WTC11 (cell line): ENCODE measurements at regions not wholly inside any gene's neighbourhood (a gene's known extent, or its start where the extent isn't known, plus 50 kb on each side); places are given as distances from the start of the nearest gene placed in this dataset.

Experiments used
- ATAC-seq: fragments of 200-7000 bp; cut with Tn5 transposase; 2 replicates; pipeline ENCODE4 v1.10.0; 2021; ENCODE audit warnings: mild to moderate bottlenecking, moderate library complexity
- CTCF ChIA-PET: fragments of 300-600 bp; sonication (Branson Sonifier 250); formaldehyde crosslinking; loops from one replicate; lab custom pipeline; 2021; ENCODE audit warnings: antibody characterized with exemption; lab: Charles Lee
- POLR2A ChIA-PET: fragments of 350-600 bp; sonication (Branson Sonifier 250); formaldehyde crosslinking; loops from one replicate; lab custom pipeline; 2021; ENCODE audit warnings: antibody characterized with exemption; lab: Charles Lee
- DNase-seq: peaks from one replicate; pipeline ENCODE4 v3.0.0; 2021; ENCODE audit warnings: low spot score
- H3K27ac Mint-ChIP-seq: 2 replicates; pipeline ENCODE4 v1.8.0; 2021; ENCODE audit warnings: mixed read lengths
- H3K27me3 Mint-ChIP-seq: 2 replicates; pipeline ENCODE4 v1.8.0; 2021; ENCODE audit warnings: low read depth, mild to moderate bottlenecking, moderate library complexity, mixed read lengths
- H3K36me3 Mint-ChIP-seq: 2 replicates; pipeline ENCODE4 v1.8.0; 2021; ENCODE audit warnings: mixed read lengths
- H3K4me1 Mint-ChIP-seq: 2 replicates; pipeline ENCODE4 v1.8.0; 2022; ENCODE audit warnings: mixed read lengths
- H3K4me3 Mint-ChIP-seq: 2 replicates; pipeline ENCODE4 v1.8.0; 2021; ENCODE audit warnings: mild to moderate bottlenecking, moderate library complexity, mixed read lengths
- H3K9me3 Mint-ChIP-seq: 2 replicates; pipeline ENCODE4 v1.8.0; 2021; ENCODE audit warnings: mixed read lengths
- AR ChIP-seq: fragments of 250-450 bp; sonication (Bioruptor Pico); IDR thresholded peaks from 2 replicates; pipeline ENCODE4 v1.9.0; 2021; ENCODE audit warnings: mild to moderate bottlenecking
- ATF3 ChIP-seq: sonication (generic); formaldehyde crosslinking; conservative IDR thresholded peaks from 2 replicates; pipeline ENCODE4 v1.8.1; 2022; ENCODE audit warnings: mild to moderate bottlenecking, missing genetic modification reagents
- CREB1 ChIP-seq: sonication (generic); formaldehyde crosslinking; IDR thresholded peaks from 2 replicates; pipeline ENCODE4 v1.8.0; 2023; ENCODE audit warnings: mild to moderate bottlenecking, missing genetic modification reagents
- E2F1 ChIP-seq: sonication (generic); formaldehyde crosslinking; IDR thresholded peaks from 2 replicates; pipeline ENCODE4 v1.8.0; 2022; ENCODE audit warnings: mild to moderate bottlenecking, missing genetic modification reagents
- E2F4 ChIP-seq: sonication (generic); formaldehyde crosslinking; IDR thresholded peaks from 2 replicates; pipeline ENCODE4 v1.8.1; 2022; ENCODE audit warnings: low read depth, mild to moderate bottlenecking, moderate library complexity, missing genetic modification reagents, borderline replicate concordance
- ETV6 ChIP-seq: sonication (generic); formaldehyde crosslinking; IDR thresholded peaks from 2 replicates; pipeline ENCODE4 v1.8.1; 2022; ENCODE audit warnings: mild to moderate bottlenecking, missing genetic modification reagents
- FOXJ3 ChIP-seq: sonication (generic); formaldehyde crosslinking; IDR thresholded peaks from 2 replicates; pipeline ENCODE4 v1.9.0; 2021; ENCODE audit warnings: missing genetic modification reagents, mild to moderate bottlenecking, borderline replicate concordance
- IRF1 ChIP-seq: sonication (generic); formaldehyde crosslinking; IDR thresholded peaks from 2 replicates; pipeline ENCODE4 v1.8.0; 2023; ENCODE audit warnings: missing genetic modification reagents
- NFATC4 ChIP-seq: fragments of 250-450 bp; sonication (Bioruptor Pico); IDR thresholded peaks from 2 replicates; pipeline ENCODE4 v1.9.0; 2021; ENCODE audit warnings: mild to moderate bottlenecking
- NR3C1 ChIP-seq: sonication (generic); formaldehyde crosslinking; conservative IDR thresholded peaks from 2 replicates; pipeline ENCODE4 v1.8.1; 2023; ENCODE audit warnings: low read depth, mild to moderate bottlenecking, missing genetic modification reagents
- PREB ChIP-seq: sonication (generic); formaldehyde crosslinking; IDR thresholded peaks from 2 replicates; pipeline ENCODE4 v1.8.1; 2022; ENCODE audit warnings: mild to moderate bottlenecking, missing genetic modification reagents, moderate library complexity, borderline replicate concordance
- PRRX2 ChIP-seq: fragments of 250-450 bp; sonication (Bioruptor Pico); IDR thresholded peaks from 2 replicates; pipeline ENCODE4 v1.8.0; 2021; ENCODE audit warnings: mild to moderate bottlenecking
- TCF7 ChIP-seq: sonication (generic); formaldehyde crosslinking; IDR thresholded peaks from 2 replicates; pipeline ENCODE4 v1.8.0; 2022; ENCODE audit warnings: mild to moderate bottlenecking, low read depth, missing genetic modification reagents, moderate library complexity
- USF1 ChIP-seq: sonication (generic); formaldehyde crosslinking; IDR thresholded peaks from 2 replicates; pipeline ENCODE4 v1.8.0; 2022; ENCODE audit warnings: mild to moderate bottlenecking, missing genetic modification reagents
- ZBTB21 ChIP-seq: sonication (generic); formaldehyde crosslinking; IDR thresholded peaks from 2 replicates; pipeline ENCODE4 v1.8.1; 2023; ENCODE audit warnings: mild to moderate bottlenecking, missing genetic modification reagents, borderline replicate concordance
- ZNF219 ChIP-seq: sonication (generic); formaldehyde crosslinking; IDR thresholded peaks from 2 replicates; pipeline ENCODE4 v1.8.0; 2023; ENCODE audit warnings: missing genetic modification reagents, mild to moderate bottlenecking, borderline replicate concordance
- ZNF263 ChIP-seq: sonication (generic); formaldehyde crosslinking; IDR thresholded peaks from 2 replicates; pipeline ENCODE4 v1.8.1; 2022; ENCODE audit warnings: low read depth, mild to moderate bottlenecking, moderate library complexity, missing genetic modification reagents
- ZNF416 ChIP-seq: fragments of 250-450 bp; sonication (Bioruptor Pico); IDR thresholded peaks from 2 replicates; pipeline ENCODE4 v1.9.0; 2021; ENCODE audit warnings: mild to moderate bottlenecking, inconsistent platforms
- ZSCAN18 ChIP-seq: fragments of 250-450 bp; sonication (Bioruptor Pico); IDR thresholded peaks from 2 replicates; pipeline ENCODE4 v2.1.2; 2022; ENCODE audit warnings: mild to moderate bottlenecking, moderate library complexity

GRCh38 chr5:74075501-74076484 lies 449.8 kb downstream of the ARHGEF28 start (continued):
- TF ChIP-seq ZSCAN18 (CRISPR knock-in tag) = no peak

GRCh38 chr5:74074111-74074510 lies 448.1 kb downstream of the ARHGEF28 start:
- H3K4me1 Mint-ChIP-seq = peaks cover 21% of the 10 kb centered on the region
- TF ChIP-seq ZNF263 (CRISPR knock-in tag) (no peak), USF1 (CRISPR knock-in tag) (no peak), IRF1 (no peak), NR3C1 (CRISPR knock-in tag) (no peak), ZBTB21 (no peak), FOXJ3 (CRISPR knock-in tag) (no peak), ZNF219 (CRISPR knock-in tag) (no peak), ATF3 (CRISPR knock-in tag) (no peak), NFATC4 (CRISPR knock-in tag) (no peak), AR (no peak), ETV6 (no peak), CREB1 (CRISPR knock-in tag) (no peak), E2F1 (CRISPR knock-in tag) (no peak), PREB (CRISPR knock-in tag) (no peak), ZNF416 (CRISPR knock-in tag) (no peak), TCF7 (CRISPR knock-in tag) (no peak), PRRX2 (no peak), E2F4 (no peak)
- H3K9me3 Mint-ChIP-seq = no peaks in the 10 kb centered on the region
- H3K36me3 Mint-ChIP-seq = no peaks in the 10 kb centered on the region
- no peaks in the 10 kb centered on the region for H3K27me3 Mint-ChIP-seq
- no peak for ATAC-seq
- H3K4me3 Mint-ChIP-seq = no peak overlapping the region
- H3K27ac Mint-ChIP-seq = no peak overlapping the region
- ChIA-PET POLR2A (no interaction called here), CTCF (no interaction called here)
- no peak for DNase-seq
